Gastroesophageal sphincter (tissue), 4 donors: ENCODE measurements at regions not wholly inside any gene's neighbourhood (a gene's known extent, or its start where the extent isn't known, plus 50 kb on each side); places are given as distances from the start of the nearest gene placed in this dataset.

Source experiments
- ATAC-seq: fragments of 150-250 bp; one replicate; pipeline ENCODE4 v1.9.1; 2016; ENCODE audit warnings: mild to moderate bottlenecking, moderate library complexity
- H3K27ac ChIP-seq, 4 donors: fragments of 200-600 bp; sonication (generic) in 3 of 4; 1 replicate in 3 of 4; 2 replicates in 1 of 4; pipeline ENCODE4 v1.5.1; 2016 to 2019
- H3K27me3 ChIP-seq: fragments of 200-600 bp; sonication (generic); one replicate; pipeline ENCODE4 v1.5.1; 2019
- H3K36me3 ChIP-seq, 2 donors: fragments of 200-600 bp; sonication (generic); one replicate each; pipeline ENCODE4 v1.5.1; 2019; ENCODE audit warnings: control low read depth in 1 of 2
- H3K4me1 ChIP-seq, 3 donors: fragments of 200-600 bp; sonication (generic); 1 replicate in 2 of 3; 2 replicates in 1 of 3; pipeline ENCODE4 v1.5.1; 2016 to 2019; ENCODE audit warnings: control low read depth in 2 of 3
- H3K4me3 ChIP-seq, 2 donors: fragments of 200-600 bp; sonication (generic); one replicate each; pipeline ENCODE4 v1.5.1; 2019; ENCODE audit warnings: mild to moderate bottlenecking in 1 of 2, moderate library complexity in 1 of 2
- H3K9me3 ChIP-seq, 3 donors: fragments of 200-600 bp; sonication (generic); one replicate each; pipeline ENCODE4 v1.5.1; 2017 to 2019; ENCODE audit warnings: control low read depth in 2 of 3
- CTCF ChIP-seq, 4 experiments: fragments of 200-600 bp in 2 of 4; fragments of 450-650 bp in 2 of 4; sonication (generic) in 1 of 4; IDR thresholded peaks; one replicate each; pipeline ENCODE4 v1.5.1; 2017 to 2019; ENCODE audit warnings: antibody characterized with exemption in 4 of 4, mild to moderate bottlenecking in 2 of 4, moderate library complexity in 2 of 4
- EP300 ChIP-seq: sonication (generic); formaldehyde crosslinking; IDR thresholded peaks from one replicate; pipeline ENCODE4 v1.6.1; 2017; ENCODE audit warnings: antibody characterized with exemption, mild to moderate bottlenecking
- POLR2A ChIP-seq, 2 donors: fragments of 450-650 bp; IDR thresholded peaks; one replicate each; pipeline ENCODE4 v1.6.1; 2017; ENCODE audit warnings: antibody characterized with exemption in 2 of 2, mild to moderate bottlenecking in 2 of 2, moderate library complexity in 1 of 2
- POLR2AphosphoS5 ChIP-seq: sonication (generic); formaldehyde crosslinking; IDR thresholded peaks from one replicate; pipeline ENCODE4 v1.6.1; 2017; ENCODE audit warnings: antibody characterized with exemption
- WGBS, 2 donors: methylation state at CpG; one replicate each; pipeline ENCODE4 v1.1.5; 2018; ENCODE audit warnings: low coverage in 1 of 2; 5-methylcytosine and 5-hydroxymethylcytosine counted together

DNA sequence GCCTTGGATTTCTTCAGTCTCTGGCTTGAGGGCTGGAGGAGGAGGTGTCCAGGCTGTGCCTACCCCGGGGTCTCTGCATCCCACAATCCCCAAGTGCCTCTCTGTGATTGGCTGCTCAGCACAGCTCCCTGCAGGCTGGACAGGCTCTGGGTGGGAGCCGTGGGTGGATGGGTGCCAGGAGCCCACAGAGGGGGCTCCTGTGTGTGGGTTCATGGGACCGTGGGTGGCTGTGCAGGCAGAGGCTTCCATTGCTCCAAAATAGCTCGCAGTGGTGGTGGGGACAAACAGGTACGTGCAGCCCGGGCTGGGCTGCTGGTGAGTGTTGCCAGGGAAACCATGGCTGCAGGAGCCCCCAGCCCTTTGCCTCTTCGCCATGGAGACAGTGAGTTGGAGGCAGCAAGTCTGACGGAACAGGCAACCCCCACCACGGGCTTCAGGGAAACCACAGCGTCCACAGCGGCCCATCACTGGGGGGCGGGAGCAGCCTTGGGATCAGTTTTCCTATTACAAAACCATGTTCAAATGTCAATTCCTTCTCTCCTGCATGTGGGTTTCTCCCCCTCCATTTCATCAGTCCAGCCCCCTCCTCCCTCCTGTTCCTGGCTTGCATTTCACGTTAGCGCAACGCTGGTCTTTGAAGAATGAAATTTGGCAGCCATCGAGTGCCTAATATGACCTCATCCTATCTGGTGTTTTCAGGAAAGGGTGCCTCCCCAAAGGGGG lies 155.2 kb downstream of the TRIM29 start:
- 8 to 36% methylated on average over 3 to 4 of the region's 16 CpGs for WGBS, 2 donors
- Histone ChIP-seq H3K4me1 (no peaks in the 10 kb centered on the region), H3K27me3 (peaks cover 76% of the 10 kb centered on the region), H3K9me3 (no peaks in the 10 kb centered on the region), H3K27ac (no peak overlapping the region), H3K4me3 (no peak overlapping the region), H3K36me3 (no peaks in the 10 kb centered on the region)
- peak; percentile 40 for ATAC-seq
- no peak for TF ChIP-seq EP300
- no peak for TF ChIP-seq POLR2AphosphoS5
- TF ChIP-seq CTCF (IDR thresholded peaks at IDR 0.05), result no peak
- no peak for TF ChIP-seq POLR2A (IDR thresholded peaks at IDR 0.05)

- no peak for ATAC-seq
- H3K4me1 ChIP-seq, result no peaks in the 10 kb centered on the region
- H3K9me3 ChIP-seq, result no peaks in the 10 kb centered on the region
- peaks cover 81% of the 10 kb centered on the region for H3K27me3 ChIP-seq
- no peak overlapping the region for H3K27ac ChIP-seq
- no peaks in the 10 kb centered on the region for H3K36me3 ChIP-seq
- H3K4me3 ChIP-seq, result no peak overlapping the region
- no peak for TF ChIP-seq EP300
- TF ChIP-seq POLR2A (IDR thresholded peaks at IDR 0.05), result no peak
- no peak for TF ChIP-seq CTCF (IDR thresholded peaks at IDR 0.05)
- TF ChIP-seq POLR2AphosphoS5, result no peak
- 40 to 49% methylated on average over 6 to 7 of the region's 11 CpGs for WGBS, 2 donors
Observed at GRCh38 chr11:119980431-119980830, 157.5 kb downstream of the TRIM29 start.

GRCh38 chr11:119979701-119980100 lies 158.2 kb downstream of the TRIM29 start:
- peaks cover 81% of the 10 kb centered on the region for H3K27me3 ChIP-seq
- no peak for TF ChIP-seq CTCF (IDR thresholded peaks at IDR 0.05)
- no peak for TF ChIP-seq POLR2A (IDR thresholded peaks at IDR 0.05)
- no peak for TF ChIP-seq EP300
- no peak for TF ChIP-seq POLR2AphosphoS5
- H3K9me3 ChIP-seq, result no peaks in the 10 kb centered on the region
- H3K4me3 ChIP-seq, result no peak overlapping the region
- 77 to 83% methylated on average over 2 to 3 of the region's 5 CpGs for WGBS, 2 donors
- H3K27ac ChIP-seq, result no peak overlapping the region
- no peak for ATAC-seq
- no peaks in the 10 kb centered on the region for H3K36me3 ChIP-seq
- H3K4me1 ChIP-seq, result no peaks in the 10 kb centered on the region

GRCh38 chr11:119978696-119979095 lies 159.2 kb downstream of the TRIM29 start:
- peaks cover 90% of the 10 kb centered on the region for H3K27me3 ChIP-seq
- no peak for TF ChIP-seq POLR2A (IDR thresholded peaks at IDR 0.05)
- no peak for TF ChIP-seq EP300
- TF ChIP-seq POLR2AphosphoS5, result no peak
- TF ChIP-seq CTCF (IDR thresholded peaks at IDR 0.05), result no peak
- no peak overlapping the region for H3K27ac ChIP-seq

DNA sequence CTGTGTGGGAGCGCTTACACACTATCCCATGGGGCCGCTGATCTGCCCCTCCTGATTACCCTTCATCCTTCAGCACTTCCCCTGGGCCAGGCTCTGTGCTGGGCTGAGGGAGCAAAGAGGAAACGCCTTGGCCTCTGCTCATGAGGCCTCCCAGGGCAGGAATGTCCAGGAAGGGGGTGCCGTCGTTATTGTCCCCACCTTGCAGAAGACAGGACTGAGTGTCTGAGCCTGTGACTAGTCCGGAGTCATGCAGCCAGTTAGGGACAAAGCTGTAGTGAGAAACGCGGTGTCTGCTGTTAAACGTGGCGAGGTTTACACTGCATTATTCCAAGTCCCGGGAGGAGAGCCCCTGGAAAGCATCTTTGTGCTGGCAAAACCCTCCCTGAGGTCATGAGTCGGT lies 160.0 kb downstream of the TRIM29 start:
- Histone ChIP-seq H3K36me3 (no peaks in the 10 kb centered on the region), H3K27me3 (peaks cover 91% of the 10 kb centered on the region), H3K4me1 (no peaks in the 10 kb centered on the region), H3K9me3 (no peaks in the 10 kb centered on the region), H3K27ac (no peak overlapping the region), H3K4me3 (no peak overlapping the region)
- WGBS, 2 donors, result 61% methylated on average over 9 of the region's 12 CpGs; no CpG with 5 or more reads in 1 of the 2 donors
- no peak for ATAC-seq
- TF ChIP-seq CTCF (IDR thresholded peaks at IDR 0.05) (no peak), EP300 (no peak), POLR2AphosphoS5 (no peak), POLR2A (IDR thresholded peaks at IDR 0.05) (no peak)

More at GRCh38 chr11:119978696-119979095, 159.2 kb downstream of the TRIM29 start:
- 48 to 53% methylated on average over 2 to 3 of the region's 3 CpGs for WGBS, 2 donors
- no peak for ATAC-seq
- Histone ChIP-seq H3K4me3 (no peak overlapping the region), H3K36me3 (no peaks in the 10 kb centered on the region), H3K9me3 (no peaks in the 10 kb centered on the region), H3K4me1 (no peaks in the 10 kb centered on the region)
